MCF 10A (cell line): ENCODE measurements at regions not wholly inside any gene's neighbourhood (a gene's known extent, or its start where the extent isn't known, plus 50 kb on each side); places are given as distances from the start of the nearest gene placed in this dataset.

ENCODE experiments used
- BruUV-seq: library from RNA; stranded (reverse); fragments of 400-500 nt; replicated peaks from 2 replicates; lab custom pipeline; 2021; lab: Mats Ljungman, UMichigan
- CTCF ChIA-PET: fragments of 300-600 bp; sonication (Branson Sonifier 250); formaldehyde crosslinking; extraction: SDS; loops from one replicate; lab custom pipeline; 2021; ENCODE audit warnings: antibody characterized with exemption, inconsistent platforms; lab: Yijun Ruan, JAX
- POLR2A ChIA-PET: fragments of 300-600, 350-650 bp; sonication (Branson Sonifier 250); formaldehyde crosslinking; extraction: SDS; loops from one replicate; lab custom pipeline; 2020; ENCODE audit warnings: antibody characterized with exemption, inconsistent platforms; lab: Yijun Ruan, JAX
- DNase-seq: peaks from one replicate; pipeline ENCODE4 v3.0.0-alpha.2; 2018; ENCODE audit not compliant: unreplicated experiment
- H3K27ac Mint-ChIP-seq: one replicate; pipeline ENCODE4 v1.8.0; 2022; ENCODE audit warnings: mild to moderate bottlenecking, low read depth, mixed read lengths; ENCODE audit not compliant: unreplicated experiment
- H3K27me3 Mint-ChIP-seq: one replicate; pipeline ENCODE4 v1.8.0; 2022; ENCODE audit warnings: mixed read lengths; ENCODE audit not compliant: insufficient read depth, unreplicated experiment
- H3K36me3 Mint-ChIP-seq: one replicate; pipeline ENCODE4 v1.8.0; 2022; ENCODE audit warnings: mild to moderate bottlenecking, moderate library complexity, mixed read lengths; ENCODE audit not compliant: insufficient read depth, unreplicated experiment
- H3K4me1 Mint-ChIP-seq: one replicate; pipeline ENCODE4 v1.8.0; 2022; ENCODE audit warnings: mixed read lengths; ENCODE audit not compliant: insufficient read depth, unreplicated experiment
- H3K4me3 Mint-ChIP-seq: one replicate; pipeline ENCODE4 v1.8.0; 2022; ENCODE audit warnings: mild to moderate bottlenecking, moderate library complexity, mixed read lengths; ENCODE audit not compliant: unreplicated experiment
- H3K9me3 Mint-ChIP-seq: one replicate; pipeline ENCODE4 v1.8.0; 2022; ENCODE audit warnings: mixed read lengths; ENCODE audit not compliant: unreplicated experiment
- CTCF ChIP-seq: fragments of 200-600 bp; IDR thresholded peaks from one replicate; pipeline ENCODE4 v1.8.0; 2022; ENCODE audit warnings: antibody characterized with exemption, mild to moderate bottlenecking; ENCODE audit not compliant: unreplicated experiment
- intact Hi-C: fragments of 100-400 bp; cut with micrococcal nuclease; formaldehyde crosslinking; loops from 2 replicates; pipeline ENCODE4 v1.14.1; 2022

DNA sequence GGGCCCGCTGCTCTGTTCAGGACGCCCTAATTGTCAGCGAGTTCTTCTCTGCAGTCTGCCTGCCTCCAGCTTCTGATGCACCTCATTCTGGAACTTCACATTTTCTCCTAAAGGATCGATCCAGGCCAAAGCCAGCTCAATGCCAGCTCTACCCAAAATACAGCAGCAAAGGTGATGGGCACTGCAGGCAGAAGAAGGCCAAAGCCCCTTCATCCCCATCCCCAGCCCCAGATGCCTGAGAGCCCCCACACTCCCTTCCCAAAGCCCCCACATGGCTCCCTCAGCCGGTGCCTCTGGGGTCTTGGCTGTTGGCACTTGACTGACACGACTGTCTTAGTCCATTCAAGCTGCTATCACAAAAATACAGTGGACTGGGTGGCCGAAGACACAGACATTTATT is 410.3 kb downstream of the BRD1 start:
- DNase-seq, result no peak
- ChIA-PET CTCF (no interaction called here), POLR2A (no interaction called here)
- no TSS peak for BruUV-seq
- Mint-ChIP-seq H3K27ac (no peak overlapping the region), H3K36me3 (no peaks in the 10 kb centered on the region), H3K4me3 (no peak overlapping the region), H3K27me3 (no peaks in the 10 kb centered on the region), H3K4me1 (no peaks in the 10 kb centered on the region), H3K9me3 (peaks cover 27% of the 10 kb centered on the region)
- intact Hi-C loops, result no loop called here
- TF ChIP-seq CTCF, result no peak

GRCh38 chr22:49415151-49415951 is 412.3 kb downstream of the BRD1 start:
- BruUV-seq, result no TSS peak
- ChIA-PET POLR2A (no interaction called here), CTCF (no interaction called here)
- no peak for DNase-seq
- Mint-ChIP-seq H3K27me3 (no peaks in the 10 kb centered on the region), H3K4me1 (no peaks in the 10 kb centered on the region), H3K27ac (no peak overlapping the region), H3K36me3 (no peaks in the 10 kb centered on the region), H3K9me3 (peaks cover 28% of the 10 kb centered on the region), H3K4me3 (no peak overlapping the region)
- intact Hi-C loops, result no loop called here
- no peak for TF ChIP-seq CTCF

GRCh38 chr22:49413551-49413950 is 414.1 kb downstream of the BRD1 start:
- no peak for DNase-seq
- no peak for TF ChIP-seq CTCF
- BruUV-seq, result no TSS peak
- ChIA-PET CTCF (no interaction called here), POLR2A (no interaction called here)
- no peaks in the 10 kb centered on the region for H3K36me3 Mint-ChIP-seq
- no peaks in the 10 kb centered on the region for H3K27me3 Mint-ChIP-seq
- intact Hi-C loops, result no loop called here
- peaks cover 28% of the 10 kb centered on the region for H3K9me3 Mint-ChIP-seq
- H3K4me1 Mint-ChIP-seq, result no peaks in the 10 kb centered on the region
- no peak overlapping the region for H3K4me3 Mint-ChIP-seq
- no peak overlapping the region for H3K27ac Mint-ChIP-seq

DNA sequence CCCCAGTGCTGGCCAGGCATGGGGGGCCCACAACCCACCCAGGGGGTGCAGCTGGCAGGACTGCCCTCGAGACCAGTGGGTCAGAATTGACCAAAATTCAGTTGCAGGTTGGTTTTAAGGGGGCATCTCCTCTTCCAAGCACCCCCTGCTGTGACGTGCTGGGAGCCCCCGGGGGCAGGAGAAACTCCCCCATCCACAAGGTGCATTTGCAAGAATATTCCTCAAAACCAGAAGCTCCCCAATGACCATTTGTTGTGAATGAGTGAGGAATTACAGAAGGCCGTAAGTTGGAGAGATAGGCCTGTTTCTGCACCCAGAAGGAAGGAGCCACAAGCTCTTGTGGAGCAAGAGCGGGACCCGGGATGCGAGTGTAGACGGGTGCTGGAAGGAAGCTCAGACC is 414.5 kb downstream of the BRD1 start:
- no peaks in the 10 kb centered on the region for H3K4me1 Mint-ChIP-seq
- no peak for DNase-seq
- POLR2A ChIA-PET, result no interaction called here
- no peaks in the 10 kb centered on the region for H3K36me3 Mint-ChIP-seq
- no peaks in the 10 kb centered on the region for H3K27me3 Mint-ChIP-seq
- peaks cover 32% of the 10 kb centered on the region for H3K9me3 Mint-ChIP-seq
- intact Hi-C loops, result no loop called here
- CTCF ChIA-PET, result no interaction called here
- H3K4me3 Mint-ChIP-seq, result no peak overlapping the region
- no peak overlapping the region for H3K27ac Mint-ChIP-seq
- no peak for TF ChIP-seq CTCF
- no TSS peak for BruUV-seq
